SK-N-SH (cell line): ENCODE measurements at regions not wholly inside any gene's neighbourhood (a gene's known extent, or its start where the extent isn't known, plus 50 kb on each side); places are given as distances from the start of the nearest gene placed in this dataset.

Experiments used
- CTCF ChIA-PET: fragments of 300-600, 350-600 bp; formaldehyde crosslinking; extraction: SDS; loops from one replicate; lab custom pipeline; 2021; lab: Yijun Ruan, JAX
- POLR2A ChIA-PET: fragments of 350-600 bp; sonication (Branson Sonifier 250); formaldehyde crosslinking; extraction: SDS; loops from one replicate; lab custom pipeline; 2020; ENCODE audit warnings: antibody characterized with exemption, inconsistent platforms; lab: Yijun Ruan, JAX
- DNase-seq: peaks from one replicate; pipeline ENCODE4 v3.0.0; 2012
- H2AFZ ChIP-seq: fragments of 200-600 bp; sonication (generic); 2 replicates; pipeline ENCODE4 v1.8.1; 2016; ENCODE audit warnings: antibody characterized with exemption, mild to moderate bottlenecking, low read depth
- H3F3A ChIP-seq: fragments of 200-600 bp; sonication (generic); replicated peaks from 2 replicates; pipeline ENCODE3; 2016; ENCODE audit warnings: antibody characterized with exemption, mild to moderate bottlenecking; ENCODE audit not compliant: insufficient read depth
- H3K27ac ChIP-seq, 2 experiments: fragments of 200-500 bp in 1 of 2; fragments of 200-600 bp in 1 of 2; sonication (Bioruptor generic) in 1 of 2; sonication (generic), shearing (Covaris generic) in 1 of 2; 2 replicates each; pipeline versions ENCODE4 v1.5.1 to v1.6.1; 2014 to 2016; ENCODE audit warnings: low read depth in 2 of 2, inconsistent platforms in 1 of 2, low read length in 1 of 2, mild to moderate bottlenecking in 1 of 2, mixed read lengths in 1 of 2
- H3K27me3 ChIP-seq: fragments of 200-600 bp; sonication (generic), shearing (Covaris generic); 2 replicates; pipeline ENCODE4 v1.6.1; 2016; ENCODE audit warnings: mixed run types; ENCODE audit not compliant: insufficient read depth
- H3K36me3 ChIP-seq, 2 experiments: fragments of 200-500 bp in 1 of 2; fragments of 200-600 bp in 1 of 2; sonication (Bioruptor generic) in 1 of 2; sonication (generic) in 1 of 2; replicated peaks in 1 of 2; 2 replicates each; pipeline versions ENCODE3 to v1.5.1; 2014 to 2016; ENCODE audit warnings: low read length in 1 of 2, mild to moderate bottlenecking in 1 of 2; ENCODE audit not compliant: insufficient read depth in 2 of 2, control insufficient read depth in 1 of 2
- H3K4me1 ChIP-seq, 2 experiments: fragments of 200-500 bp in 1 of 2; fragments of 200-600 bp in 1 of 2; sonication (Bioruptor generic) in 1 of 2; sonication (generic), shearing (Covaris generic) in 1 of 2; 2 replicates each; pipeline versions ENCODE4 v1.5.1 to v1.6.1; 2014 to 2016; ENCODE audit warnings: low read depth in 1 of 2, low read length in 1 of 2, mixed run types in 1 of 2; ENCODE audit not compliant: insufficient read depth in 2 of 2, control insufficient read depth in 1 of 2
- H3K4me2 ChIP-seq: fragments of 200-600 bp; sonication (generic), shearing (Covaris generic); 2 replicates; pipeline ENCODE4 v1.6.1; 2017; ENCODE audit warnings: mixed run types
- H3K4me3 ChIP-seq, 2 experiments: fragments of 200-500 bp in 1 of 2; fragments of 200-600 bp in 1 of 2; sonication (Bioruptor generic) in 1 of 2; sonication (generic), shearing (Covaris generic) in 1 of 2; 2 replicates each; pipeline versions ENCODE4 v1.5.1 to v1.8.1; 2014 to 2016; ENCODE audit warnings: low read depth in 2 of 2, inconsistent platforms in 1 of 2, low read length in 1 of 2, mild to moderate bottlenecking in 1 of 2, mixed read lengths in 1 of 2, moderate library complexity in 1 of 2
- H3K79me2 ChIP-seq: fragments of 200-600 bp; sonication (generic); 2 replicates; pipeline ENCODE4 v1.8.1; 2017; ENCODE audit warnings: mild to moderate bottlenecking; ENCODE audit not compliant: insufficient read depth
- H3K9ac ChIP-seq: fragments of 200-600 bp; sonication (generic); 2 replicates; pipeline ENCODE4 v1.6.1; 2017; ENCODE audit warnings: mixed run types
- H3K9me2 ChIP-seq: fragments of 200-600 bp; sonication (generic); 2 replicates; pipeline ENCODE4 v1.6.1; 2017; ENCODE audit warnings: mixed run types
- H3K9me3 ChIP-seq: fragments of 200-600 bp; sonication (generic); 2 replicates; pipeline ENCODE4 v1.6.1; 2017; ENCODE audit warnings: mixed run types, mild to moderate bottlenecking, moderate library complexity
- H4K20me1 ChIP-seq: fragments of 200-600 bp; sonication (generic); 2 replicates; pipeline ENCODE4 v1.6.1; 2017; ENCODE audit warnings: mild to moderate bottlenecking, mixed run types; ENCODE audit not compliant: insufficient read depth
- CHD2 ChIP-seq: fragments of 150-350 bp; IDR thresholded peaks from 2 replicates; pipeline ENCODE4 v1.6.1; 2018; ENCODE audit warnings: low read length; ENCODE audit not compliant: partially characterized antibody
- EZH2phosphoT487 ChIP-seq: fragments of 200-600 bp; sonication (generic); IDR thresholded peaks from 2 replicates; pipeline ENCODE4 v1.6.1; 2017; ENCODE audit warnings: low read depth, mixed run types, mild to moderate bottlenecking, antibody characterized with exemption, moderate library complexity, borderline replicate concordance
- FOSL2 ChIP-seq: IDR thresholded peaks from 2 replicates; pipeline ENCODE4 v1.4.0; 2012; ENCODE audit warnings: low read depth, mild to moderate bottlenecking, moderate library complexity, borderline replicate concordance
- FOXJ3 ChIP-seq: sonication (generic); formaldehyde crosslinking; IDR thresholded peaks from 2 replicates; pipeline ENCODE4 v1.5.1; 2020; ENCODE audit warnings: mild to moderate bottlenecking, missing genetic modification reagents
- GATA2 ChIP-seq: sonication (generic); formaldehyde crosslinking; IDR thresholded peaks from 2 replicates; pipeline ENCODE4 v1.5.0; 2020; ENCODE audit warnings: mild to moderate bottlenecking, missing genetic modification reagents
- MAX ChIP-seq: IDR thresholded peaks from 2 replicates; pipeline ENCODE4 v1.4.0; 2012; ENCODE audit warnings: low read depth
- RAD21 ChIP-seq: IDR thresholded peaks from 2 replicates; pipeline ENCODE4 v1.6.1; 2012; ENCODE audit warnings: mild to moderate bottlenecking, low read length
- REST ChIP-seq: IDR thresholded peaks from 2 replicates; pipeline ENCODE4 v1.6.1; 2012; ENCODE audit warnings: mild to moderate bottlenecking, low read depth, low read length, moderate library complexity
- RXRA ChIP-seq: IDR thresholded peaks from 2 replicates; pipeline ENCODE4 v1.4.0; 2012; ENCODE audit warnings: low read depth, mild to moderate bottlenecking, borderline replicate concordance
- TAF1 ChIP-seq: IDR thresholded peaks from 2 replicates; pipeline ENCODE4 v1.6.1; 2012; ENCODE audit warnings: low read depth, mild to moderate bottlenecking, low read length, moderate library complexity, borderline replicate concordance
- TCF12 ChIP-seq: IDR thresholded peaks from 2 replicates; pipeline ENCODE4 v1.4.0; 2012
- TEAD4 ChIP-seq: IDR thresholded peaks from 2 replicates; pipeline ENCODE4 v1.4.0; 2012; ENCODE audit warnings: mild to moderate bottlenecking, borderline replicate concordance; ENCODE audit not compliant: insufficient read depth
- YY1 ChIP-seq: IDR thresholded peaks from 2 replicates; pipeline ENCODE4 v1.4.0; 2012; ENCODE audit warnings: low read depth, mild to moderate bottlenecking
- WGBS: methylation state at CpG from one replicate; pipeline ENCODE4 v1.1.6; 2017; ENCODE audit warnings: low lambda C conversion rate; 5-methylcytosine and 5-hydroxymethylcytosine counted together
- TF ChIP-seq, protein P1 (sequence below): fragments of 150-350 bp; IDR thresholded peaks from 2 replicates; pipeline ENCODE4 v1.6.1; 2016; ENCODE audit warnings: mild to moderate bottlenecking, low read depth, low read length
- TF ChIP-seq, protein P2 (sequence below): IDR thresholded peaks from 2 replicates; pipeline ENCODE4 v1.4.0; 2012; ENCODE audit warnings: low read depth, borderline replicate concordance
- TF ChIP-seq, protein P3 (sequence below): fragments of 150-350 bp; IDR thresholded peaks from 2 replicates; pipeline ENCODE4 v1.6.1; 2017; ENCODE audit warnings: antibody characterized with exemption, low read length, low read depth, borderline replicate concordance

GRCh38 chr22:47965896-47966295 is 1203.4 kb downstream of the TBC1D22A start:
- POLR2A ChIA-PET, result no interaction called here
- H4K20me1 ChIP-seq, result no peaks in the 10 kb centered on the region

More at GRCh38 chr22:47965896-47966295, 1203.4 kb downstream of the TBC1D22A start:
- Histone ChIP-seq H2AFZ (no peak overlapping the region), H3K4me3 (no peak overlapping the region), H3K27ac (no peak overlapping the region), H3K4me1 (no peaks in the 10 kb centered on the region), H3K4me2 (no peak overlapping the region), H3K27me3 (no peaks in the 10 kb centered on the region; the same call in 1 of the 2 replicates), H3K9me3 (no peaks in the 10 kb centered on the region), H3K36me3 (no peaks in the 10 kb centered on the region), H3K79me2 (no peaks in the 10 kb centered on the region), H3F3A (no peaks in the 10 kb centered on the region), H3K9me2 (no peaks in the 10 kb centered on the region), H3K9ac (no peak overlapping the region)
- CTCF ChIA-PET, result no interaction called here
- TF ChIP-seq, protein P1, sequence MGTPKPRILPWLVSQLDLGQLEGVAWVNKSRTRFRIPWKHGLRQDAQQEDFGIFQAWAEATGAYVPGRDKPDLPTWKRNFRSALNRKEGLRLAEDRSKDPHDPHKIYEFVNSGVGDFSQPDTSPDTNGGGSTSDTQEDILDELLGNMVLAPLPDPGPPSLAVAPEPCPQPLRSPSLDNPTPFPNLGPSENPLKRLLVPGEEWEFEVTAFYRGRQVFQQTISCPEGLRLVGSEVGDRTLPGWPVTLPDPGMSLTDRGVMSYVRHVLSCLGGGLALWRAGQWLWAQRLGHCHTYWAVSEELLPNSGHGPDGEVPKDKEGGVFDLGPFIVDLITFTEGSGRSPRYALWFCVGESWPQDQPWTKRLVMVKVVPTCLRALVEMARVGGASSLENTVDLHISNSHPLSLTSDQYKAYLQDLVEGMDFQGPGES, result no peak
- TF ChIP-seq GATA2 (no peak), TEAD4 (no peak), MAX (no peak), RAD21 (no peak), REST (no peak), TAF1 (no peak), TCF12 (no peak), YY1 (no peak), FOXJ3 (CRISPR knock-in tag) (no peak), CHD2 (no peak), RXRA (no peak), EZH2phosphoT487 (no peak), FOSL2 (no peak)
- TF ChIP-seq, protein P2, sequence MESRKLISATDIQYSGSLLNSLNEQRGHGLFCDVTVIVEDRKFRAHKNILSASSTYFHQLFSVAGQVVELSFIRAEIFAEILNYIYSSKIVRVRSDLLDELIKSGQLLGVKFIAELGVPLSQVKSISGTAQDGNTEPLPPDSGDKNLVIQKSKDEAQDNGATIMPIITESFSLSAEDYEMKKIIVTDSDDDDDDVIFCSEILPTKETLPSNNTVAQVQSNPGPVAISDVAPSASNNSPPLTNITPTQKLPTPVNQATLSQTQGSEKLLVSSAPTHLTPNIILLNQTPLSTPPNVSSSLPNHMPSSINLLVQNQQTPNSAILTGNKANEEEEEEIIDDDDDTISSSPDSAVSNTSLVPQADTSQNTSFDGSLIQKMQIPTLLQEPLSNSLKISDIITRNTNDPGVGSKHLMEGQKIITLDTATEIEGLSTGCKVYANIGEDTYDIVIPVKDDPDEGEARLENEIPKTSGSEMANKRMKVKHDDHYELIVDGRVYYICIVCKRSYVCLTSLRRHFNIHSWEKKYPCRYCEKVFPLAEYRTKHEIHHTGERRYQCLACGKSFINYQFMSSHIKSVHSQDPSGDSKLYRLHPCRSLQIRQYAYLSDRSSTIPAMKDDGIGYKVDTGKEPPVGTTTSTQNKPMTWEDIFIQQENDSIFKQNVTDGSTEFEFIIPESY, result no peak
- TF ChIP-seq, protein P3, sequence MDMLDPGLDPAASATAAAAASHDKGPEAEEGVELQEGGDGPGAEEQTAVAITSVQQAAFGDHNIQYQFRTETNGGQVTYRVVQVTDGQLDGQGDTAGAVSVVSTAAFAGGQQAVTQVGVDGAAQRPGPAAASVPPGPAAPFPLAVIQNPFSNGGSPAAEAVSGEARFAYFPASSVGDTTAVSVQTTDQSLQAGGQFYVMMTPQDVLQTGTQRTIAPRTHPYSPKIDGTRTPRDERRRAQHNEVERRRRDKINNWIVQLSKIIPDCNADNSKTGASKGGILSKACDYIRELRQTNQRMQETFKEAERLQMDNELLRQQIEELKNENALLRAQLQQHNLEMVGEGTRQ, result no peak
- no peak for DNase-seq
- WGBS, result 27% methylated on average over 3 of the region's 3 CpGs
